Sigmoid colon (tissue), 6 donors: ENCODE measurements at regions not wholly inside any gene's neighbourhood (a gene's known extent, or its start where the extent isn't known, plus 50 kb on each side); places are given as distances from the start of the nearest gene placed in this dataset.

ENCODE experiments used
- DNase-seq: peaks from one replicate; pipeline ENCODE4 v3.0.0-alpha.2; 2019
- H3K27ac ChIP-seq, 4 donors: fragments of 200-600 bp; sonication (generic); one replicate each; pipeline ENCODE4 v1.5.1; 2016 to 2019; ENCODE audit warnings: mild to moderate bottlenecking in 1 of 4
- H3K27me3 ChIP-seq, 3 donors: fragments of 200-600 bp; sonication (generic); one replicate each; pipeline ENCODE4 v1.5.1; 2019; ENCODE audit warnings: mild to moderate bottlenecking in 1 of 3
- H3K36me3 ChIP-seq, 4 donors: fragments of 200-600 bp; sonication (generic); one replicate each; pipeline ENCODE4 v1.5.1; 2016 to 2019
- H3K4me1 ChIP-seq, 4 donors: fragments of 200-600 bp; sonication (generic); one replicate each; pipeline ENCODE4 v1.5.1; 2017 to 2019
- H3K4me3 ChIP-seq, 4 donors: fragments of 200-600 bp; sonication (generic); one replicate each; pipeline ENCODE4 v1.5.1; 2017 to 2019; ENCODE audit warnings: mild to moderate bottlenecking in 2 of 4, moderate library complexity in 1 of 4
- H3K9me3 ChIP-seq, 4 donors: fragments of 200-600 bp in 3 of 4; sonication (generic) in 3 of 4; one replicate each; pipeline versions ENCODE4 v1.5.1 to v1.6.1; 2013 to 2019
- CTCF ChIP-seq, 4 experiments: fragments of 450-650 bp in 3 of 4; fragments of 200-600 bp in 1 of 4; IDR thresholded peaks; one replicate each; pipeline ENCODE4 v1.5.1; 2016 to 2019; ENCODE audit warnings: antibody characterized with exemption in 4 of 4, mild to moderate bottlenecking in 3 of 4, moderate library complexity in 2 of 4
- EP300 ChIP-seq, 4 donors: sonication (generic); formaldehyde crosslinking; IDR thresholded peaks; one replicate each; pipeline ENCODE4 v1.6.1; 2017; ENCODE audit warnings: antibody characterized with exemption in 4 of 4
- POLR2A ChIP-seq, 2 donors: fragments of 450-650 bp; IDR thresholded peaks; one replicate each; pipeline ENCODE4 v1.6.1; 2016; ENCODE audit warnings: antibody characterized with exemption in 2 of 2, mild to moderate bottlenecking in 2 of 2, moderate library complexity in 2 of 2
- POLR2AphosphoS5 ChIP-seq, 4 donors: sonication (generic); formaldehyde crosslinking; IDR thresholded peaks; one replicate each; pipeline ENCODE4 v1.6.1; 2017; ENCODE audit warnings: antibody characterized with exemption in 4 of 4
- WGBS, 2 donors: extraction: QIAGEN DNeasy Blood & Tissue Kit; methylation state at CpG; one replicate each; pipeline ENCODE4 v1.1.7; 2013; 5-methylcytosine and 5-hydroxymethylcytosine counted together
- intact Hi-C: fragments of 100-400 bp; cut with DNase I; formaldehyde crosslinking; loops from one replicate; pipeline ENCODE4 v1.15.1; 2023
- donor health status: healthy with polysubstance abuse.
- donor health status: healthy.

- DNase-seq: no peak
- WGBS, 2 donors: 26 to 74% methylated on average over 6 of the region's 6 CpGs
- no peaks in the 10 kb centered on the region for H3K36me3 ChIP-seq
- no peaks in the 10 kb centered on the region for H3K9me3 ChIP-seq
- no peaks in the 10 kb centered on the region for H3K27me3 ChIP-seq
- H3K4me3 ChIP-seq: no peak overlapping the region
- TF ChIP-seq CTCF (IDR thresholded peaks at IDR 0.05) (no peak), EP300 (IDR thresholded peaks at IDR 0.05) (no peak), POLR2A (IDR thresholded peaks at IDR 0.05) (no peak), POLR2AphosphoS5 (IDR thresholded peaks at IDR 0.05) (no peak)
- H3K4me1 ChIP-seq: no peaks in the 10 kb centered on the region
- H3K27ac ChIP-seq: no peak overlapping the region
- intact Hi-C loops: no loop called here
Observed at GRCh38 chr3:43783987-43784639, 93.4 kb downstream of the ABHD5 start.

- Histone ChIP-seq H3K9me3 (no peaks in the 10 kb centered on the region), H3K27me3 (no peaks in the 10 kb centered on the region), H3K36me3 (no peaks in the 10 kb centered on the region), H3K27ac (no peak overlapping the region), H3K4me3 (no peak overlapping the region), H3K4me1 (no peaks in the 10 kb centered on the region)
- intact Hi-C loops: no loop called here
- no peak for DNase-seq
- no peak for TF ChIP-seq POLR2AphosphoS5 (IDR thresholded peaks at IDR 0.05)
- TF ChIP-seq EP300 (IDR thresholded peaks at IDR 0.05): no peak
- TF ChIP-seq POLR2A (IDR thresholded peaks at IDR 0.05): no peak
- TF ChIP-seq CTCF (IDR thresholded peaks at IDR 0.05): no peak
- WGBS, 2 donors: 70 to 81% methylated on average over 4 of the region's 4 CpGs
Observed at GRCh38 chr3:43784640-43785011, 93.9 kb downstream of the ABHD5 start.

- WGBS, 2 donors: 74 to 88% methylated on average over 8 of the region's 8 CpGs
Observed at GRCh38 chr3:43785551-43785950, 94.8 kb downstream of the ABHD5 start.

GRCh38 chr3:43786102-43786501, 95.4 kb downstream of the ABHD5 start:
- WGBS, 2 donors: 23 to 72% methylated on average over 3 of the region's 3 CpGs
- no peak for DNase-seq
- Histone ChIP-seq H3K36me3 (no peaks in the 10 kb centered on the region), H3K27ac (no peak overlapping the region), H3K9me3 (no peaks in the 10 kb centered on the region), H3K4me3 (no peak overlapping the region), H3K4me1 (no peaks in the 10 kb centered on the region), H3K27me3 (no peaks in the 10 kb centered on the region)
- intact Hi-C loops: no loop called here
- TF ChIP-seq CTCF (IDR thresholded peaks at IDR 0.05) (no peak), POLR2AphosphoS5 (IDR thresholded peaks at IDR 0.05) (no peak), EP300 (IDR thresholded peaks at IDR 0.05) (no peak), POLR2A (IDR thresholded peaks at IDR 0.05) (no peak)

More at GRCh38 chr3:43785551-43785950, 94.8 kb downstream of the ABHD5 start:
- Histone ChIP-seq H3K36me3 (no peaks in the 10 kb centered on the region), H3K4me1 (no peaks in the 10 kb centered on the region), H3K9me3 (no peaks in the 10 kb centered on the region), H3K27ac (no peak overlapping the region), H3K4me3 (no peak overlapping the region), H3K27me3 (no peaks in the 10 kb centered on the region)
- DNase-seq: no peak
- intact Hi-C loops: no loop called here
- TF ChIP-seq CTCF (IDR thresholded peaks at IDR 0.05) (no peak), POLR2A (IDR thresholded peaks at IDR 0.05) (no peak), EP300 (IDR thresholded peaks at IDR 0.05) (no peak), POLR2AphosphoS5 (IDR thresholded peaks at IDR 0.05) (no peak)
